BE2C (cell line): ENCODE measurements at regions not wholly inside any gene's neighbourhood (a gene's known extent, or its start where the extent isn't known, plus 50 kb on each side); places are given as distances from the start of the nearest gene placed in this dataset.

Source experiments
- DNase-seq: peaks from one replicate; pipeline ENCODE4 v3.0.0-alpha.2; 2020
- H3K27me3 ChIP-seq: fragments of 250-450 bp; sonication (Bioruptor Pico); 2 replicates; pipeline ENCODE4 v1.5.1; 2020; ENCODE audit warnings: mild to moderate bottlenecking
- H3K36me3 ChIP-seq: fragments of 250-450 bp; sonication (Bioruptor Pico); 2 replicates; pipeline ENCODE4 v1.5.1; 2020; ENCODE audit warnings: mild to moderate bottlenecking
- H3K4me1 ChIP-seq: fragments of 250-450 bp; sonication (Bioruptor Pico); 2 replicates; pipeline ENCODE4 v1.5.1; 2020
- H3K4me3 ChIP-seq: 2 replicates; pipeline ENCODE4 v1.5.1; 2011; ENCODE audit warnings: low read depth, low read length
- H3K9me3 ChIP-seq: fragments of 250-450 bp; sonication (Bioruptor Pico); 2 replicates; pipeline ENCODE4 v1.5.1; 2020
- TF ChIP-seq, protein P1 (sequence below): IDR thresholded peaks from 2 replicates; pipeline ENCODE4 v1.5.1; 2012; ENCODE audit warnings: mild to moderate bottlenecking, low read depth, low read length

DNA sequence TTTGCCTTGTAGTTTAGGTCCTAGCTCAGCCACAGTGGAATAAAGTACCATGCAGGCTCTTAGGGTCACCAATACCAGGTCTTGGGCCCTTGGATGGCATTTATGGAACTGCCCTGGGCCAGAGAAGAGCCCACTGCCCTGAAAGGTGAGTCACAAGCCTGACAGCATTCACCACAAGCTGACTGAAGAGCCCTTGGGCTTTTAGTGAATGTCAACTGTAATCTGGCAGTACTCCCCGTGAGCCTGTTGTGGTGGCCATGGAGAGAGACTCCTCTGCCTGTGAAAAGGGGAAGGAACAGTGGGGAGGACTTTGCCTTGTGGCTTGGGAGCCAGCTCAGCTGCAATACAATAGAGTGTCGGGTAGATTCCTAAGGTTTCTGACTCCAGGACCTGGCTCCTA, 1389.7 kb downstream of the DSC3 start:
- H3K4me1 ChIP-seq, result no peaks in the 10 kb centered on the region
- no peaks in the 10 kb centered on the region for H3K36me3 ChIP-seq
- no peaks in the 10 kb centered on the region for H3K27me3 ChIP-seq
- DNase-seq, result no peak
- H3K9me3 ChIP-seq, result no peaks in the 10 kb centered on the region
- H3K4me3 ChIP-seq, result no peak overlapping the region
- TF ChIP-seq, protein P1, sequence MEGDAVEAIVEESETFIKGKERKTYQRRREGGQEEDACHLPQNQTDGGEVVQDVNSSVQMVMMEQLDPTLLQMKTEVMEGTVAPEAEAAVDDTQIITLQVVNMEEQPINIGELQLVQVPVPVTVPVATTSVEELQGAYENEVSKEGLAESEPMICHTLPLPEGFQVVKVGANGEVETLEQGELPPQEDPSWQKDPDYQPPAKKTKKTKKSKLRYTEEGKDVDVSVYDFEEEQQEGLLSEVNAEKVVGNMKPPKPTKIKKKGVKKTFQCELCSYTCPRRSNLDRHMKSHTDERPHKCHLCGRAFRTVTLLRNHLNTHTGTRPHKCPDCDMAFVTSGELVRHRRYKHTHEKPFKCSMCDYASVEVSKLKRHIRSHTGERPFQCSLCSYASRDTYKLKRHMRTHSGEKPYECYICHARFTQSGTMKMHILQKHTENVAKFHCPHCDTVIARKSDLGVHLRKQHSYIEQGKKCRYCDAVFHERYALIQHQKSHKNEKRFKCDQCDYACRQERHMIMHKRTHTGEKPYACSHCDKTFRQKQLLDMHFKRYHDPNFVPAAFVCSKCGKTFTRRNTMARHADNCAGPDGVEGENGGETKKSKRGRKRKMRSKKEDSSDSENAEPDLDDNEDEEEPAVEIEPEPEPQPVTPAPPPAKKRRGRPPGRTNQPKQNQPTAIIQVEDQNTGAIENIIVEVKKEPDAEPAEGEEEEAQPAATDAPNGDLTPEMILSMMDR, result no peak

DNA sequence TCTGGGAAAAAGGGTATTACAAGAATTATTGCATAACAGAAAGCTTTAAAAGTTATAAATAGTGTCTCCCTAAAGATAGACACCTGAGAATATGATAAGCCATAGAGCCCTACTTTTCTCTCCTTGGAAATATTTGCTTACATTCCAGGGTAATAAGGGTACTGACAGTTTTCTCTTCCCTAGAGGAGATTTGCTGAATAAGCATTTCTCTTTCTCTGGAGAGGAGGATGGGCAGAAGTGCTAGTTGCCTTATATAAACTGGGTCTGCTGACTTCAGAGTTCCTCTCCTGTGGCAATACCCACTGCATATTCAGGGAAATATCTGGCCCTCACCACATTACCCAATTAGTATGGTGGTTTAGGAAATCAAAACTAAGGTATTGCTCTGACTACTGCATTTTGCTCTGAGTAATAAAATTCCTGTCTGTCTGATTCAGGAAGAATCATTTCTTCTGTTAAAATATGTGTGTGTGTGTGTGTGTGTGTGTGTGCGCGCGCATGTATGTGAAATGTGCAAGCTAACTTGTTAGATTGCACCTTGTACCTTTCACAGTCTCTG, 1391.3 kb downstream of the DSC3 start:
- H3K27me3 ChIP-seq, result no peaks in the 10 kb centered on the region
- TF ChIP-seq, protein P1, result no peak
- no peak overlapping the region for H3K4me3 ChIP-seq
- no peaks in the 10 kb centered on the region for H3K4me1 ChIP-seq
- no peaks in the 10 kb centered on the region for H3K36me3 ChIP-seq
- DNase-seq, result no peak
- no peaks in the 10 kb centered on the region for H3K9me3 ChIP-seq

DNA sequence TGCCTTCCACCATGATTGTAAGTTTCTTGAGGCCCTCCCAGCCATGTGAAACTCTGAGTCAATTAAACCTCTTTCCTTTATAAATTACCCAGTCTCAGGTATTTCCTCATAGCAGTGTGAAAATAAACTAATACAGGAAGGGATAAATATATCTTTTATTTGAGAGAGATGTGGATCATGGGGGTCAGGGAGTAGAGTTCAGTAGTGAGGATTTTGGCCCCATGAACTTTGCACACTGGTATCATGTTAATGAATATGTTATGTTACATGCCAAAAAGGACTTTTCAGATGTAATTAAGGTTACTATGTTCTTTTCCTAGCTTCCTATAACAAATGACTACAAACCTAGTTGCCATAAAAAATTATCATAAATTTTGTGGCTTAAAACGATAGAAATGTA, 1393.7 kb downstream of the DSC3 start:
- TF ChIP-seq, protein P1, result no peak
- Histone ChIP-seq H3K36me3 (no peaks in the 10 kb centered on the region), H3K4me1 (no peaks in the 10 kb centered on the region), H3K4me3 (no peak overlapping the region), H3K9me3 (no peaks in the 10 kb centered on the region), H3K27me3 (no peaks in the 10 kb centered on the region)
- no peak for DNase-seq

DNA sequence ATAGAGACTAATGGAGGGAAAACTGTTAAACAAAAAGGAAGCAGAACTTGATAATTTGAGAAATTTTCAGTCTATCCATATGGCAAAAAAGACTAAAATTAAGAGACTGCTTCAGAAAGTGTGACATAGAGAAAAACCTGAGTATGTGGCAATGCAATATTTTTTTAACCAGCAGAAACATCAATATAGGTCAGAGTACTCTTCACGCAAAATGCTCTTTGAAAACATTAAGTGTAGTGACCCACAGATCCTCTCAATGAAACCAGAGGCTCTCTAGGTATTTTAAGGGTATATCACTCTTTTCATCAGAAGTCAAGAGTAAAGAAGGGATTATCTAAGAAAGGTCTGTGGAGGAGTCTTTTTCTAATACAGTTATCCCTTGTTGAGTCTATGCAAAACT, 1394.8 kb downstream of the DSC3 start:
- no peak overlapping the region for H3K4me3 ChIP-seq
- no peaks in the 10 kb centered on the region for H3K36me3 ChIP-seq
- DNase-seq, result no peak
- H3K27me3 ChIP-seq, result no peaks in the 10 kb centered on the region
- no peaks in the 10 kb centered on the region for H3K4me1 ChIP-seq
- no peaks in the 10 kb centered on the region for H3K9me3 ChIP-seq
- TF ChIP-seq, protein P1, result no peak

DNA sequence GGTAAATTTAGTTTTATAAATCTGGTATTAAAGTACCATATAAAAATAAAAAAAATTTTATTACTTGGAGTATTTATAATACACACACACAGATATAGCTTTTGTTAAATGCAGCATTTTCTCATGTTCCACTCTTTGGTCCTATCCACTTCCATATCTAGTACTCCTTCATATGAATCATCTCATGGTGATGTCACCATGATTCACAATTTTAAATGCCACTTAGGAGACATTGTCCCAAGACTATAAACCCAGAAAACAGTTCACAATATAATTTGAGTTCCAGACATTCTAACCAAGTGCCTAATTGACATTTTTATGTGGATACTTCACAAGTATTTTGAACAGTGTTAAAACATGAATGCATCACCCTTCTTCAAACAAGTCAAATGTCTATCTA, 1398.3 kb downstream of the DSC3 start:
- no peaks in the 10 kb centered on the region for H3K27me3 ChIP-seq
- no peaks in the 10 kb centered on the region for H3K4me1 ChIP-seq
- DNase-seq, result no peak
- no peak overlapping the region for H3K4me3 ChIP-seq
- H3K36me3 ChIP-seq, result no peaks in the 10 kb centered on the region
- TF ChIP-seq, protein P1, result no peak
- no peaks in the 10 kb centered on the region for H3K9me3 ChIP-seq

DNA sequence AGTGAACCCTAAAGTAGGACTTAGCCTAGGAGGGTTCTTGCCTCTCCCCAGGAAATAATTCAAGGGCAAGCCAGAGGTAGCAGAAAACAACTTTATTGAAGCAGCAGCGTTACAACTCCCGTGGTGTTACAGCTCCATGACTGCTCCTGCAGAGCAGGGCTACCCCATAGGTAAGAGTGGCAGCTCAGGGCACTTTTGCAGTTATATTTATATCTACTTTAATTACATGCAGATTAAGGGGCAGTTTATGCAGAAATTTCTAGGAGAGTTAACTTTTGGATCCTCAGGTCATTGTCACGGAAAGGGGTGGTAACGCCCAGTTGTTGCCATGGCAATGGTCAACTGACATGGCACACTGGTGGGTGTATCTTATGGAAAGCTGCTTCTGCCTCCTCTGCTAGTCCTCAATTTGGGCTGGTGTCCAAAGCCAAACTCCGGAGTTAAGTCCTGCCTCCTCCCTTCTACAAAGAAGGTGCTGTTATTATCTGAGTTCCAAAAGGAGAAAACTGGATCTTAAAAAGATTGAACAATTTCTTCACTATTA, 1413.0 kb downstream of the DSC3 start:
- TF ChIP-seq, protein P1, result no peak
- no peak for DNase-seq
- Histone ChIP-seq H3K9me3 (no peaks in the 10 kb centered on the region), H3K36me3 (no peaks in the 10 kb centered on the region), H3K4me1 (no peaks in the 10 kb centered on the region), H3K4me3 (no peak overlapping the region), H3K27me3 (no peaks in the 10 kb centered on the region)
